ENCODE measurements at regions not wholly inside any gene's neighbourhood (a gene's known extent, or its start where the extent isn't known, plus 50 kb on each side); places are given as distances from the start of the nearest gene placed in this dataset.
A peak's percentile ranks its signal among the peaks of the same experiment; 100 is the strongest.
"Not testable (repeated sequence)": the region's sequence is repeated elsewhere in the genome, so short reads cannot be mapped to it uniquely, and the experiment has no call there.

- DNase-seq: not testable (repeated sequence)
These were observed 58.3 kb downstream of the ART5 start for GRCh38 chr11:3583476-3583875.

GRCh38 chr11:3581389-3581725, 60.4 kb downstream of the ART5 start:
- not testable (repeated sequence) for DNase-seq

- peak; percentile 1 for DNase-seq
These were observed 61.1 kb downstream of the ART5 start for GRCh38 chr11:3580487-3581388.

GRCh38 chr11:3579600-3580459, 62.0 kb downstream of the ART5 start:
- not testable (repeated sequence) for DNase-seq

GRCh38 chr11:3576066-3576604, 65.7 kb downstream of the ART5 start:
- not testable (repeated sequence) for DNase-seq

GRCh38 chr11:3572976-3573647, 68.7 kb downstream of the ART5 start:
- DNase-seq: not testable (repeated sequence)

- DNase-seq: not testable (repeated sequence)
These were observed 70.0 kb downstream of the ART5 start for GRCh38 chr11:3571752-3572151.

- not testable (repeated sequence) for DNase-seq
These were observed 76.0 kb downstream of the ART5 start for GRCh38 chr11:3565838-3566237.

GRCh38 chr11:3564383-3564782, 77.4 kb downstream of the ART5 start:
- DNase-seq: not testable (repeated sequence)

- DNase-seq: not testable (repeated sequence)
These were observed 87.2 kb downstream of the ART5 start for GRCh38 chr11:3554621-3555020.

GRCh38 chr11:3544990-3545389, 96.8 kb downstream of the ART5 start:
- DNase-seq: not testable (repeated sequence)

- not testable (repeated sequence) for DNase-seq
These were observed 103.6 kb downstream of the ART5 start for GRCh38 chr11:3538220-3538619.

- DNase-seq: not testable (repeated sequence)
These were observed 104.5 kb downstream of the ART5 start for GRCh38 chr11:3537254-3537653.

GRCh38 chr11:3532958-3533357, 108.8 kb downstream of the ART5 start:
- not testable (repeated sequence) for DNase-seq

- DNase-seq: not testable (repeated sequence)
These were observed 110.5 kb downstream of the ART5 start for GRCh38 chr11:3531280-3531679.

- not testable (repeated sequence) for DNase-seq
These were observed 118.2 kb downstream of the ART5 start for GRCh38 chr11:3523567-3523966.

- not testable (repeated sequence) for DNase-seq
These were observed 120.9 kb downstream of the ART5 start for GRCh38 chr11:3520905-3521304.

- not testable (repeated sequence) for DNase-seq
These were observed 122.0 kb downstream of the ART5 start for GRCh38 chr11:3519841-3520240.

GRCh38 chr11:3516934-3517567, 124.7 kb downstream of the ART5 start:
- DNase-seq: not testable (repeated sequence)

- not testable (repeated sequence) for DNase-seq
These were observed 125.4 kb downstream of the ART5 start for GRCh38 chr11:3516345-3516933.

GRCh38 chr11:3514635-3515424, 127.0 kb downstream of the ART5 start:
- not testable (repeated sequence) for DNase-seq

Data from midbrain (tissue), 1 donor.